ENCODE measurements at regions not wholly inside any gene's neighbourhood (a gene's known extent, or its start where the extent isn't known, plus 50 kb on each side); places are given as distances from the start of the nearest gene placed in this dataset.

- Histone ChIP-seq H3K9me3 (no peaks in the 10 kb centered on the region), H3K27ac (no peak overlapping the region), H3K4me3 (no peak overlapping the region), H3K27me3 (no peaks in the 10 kb centered on the region), H3K4me1 (no peaks in the 10 kb centered on the region), H3K36me3 (no peaks in the 10 kb centered on the region)
- 69% methylated on average over 1 of the region's 1 CpG for WGBS (ENCODE audit: insufficient coverage, low coverage, low lambda C conversion rate, missing lambda C conversion rate)
- no peak for ATAC-seq
- TF ChIP-seq POLR2A (IDR thresholded peaks at IDR 0.05) (no peak), CTCF (IDR thresholded peaks at IDR 0.05) (no peak)
- intact Hi-C loops (cut with DNase I) = no loop called here
- no peak for DNase-seq
Measured at GRCh38 chr7:89655946-89656345, 498.3 kb upstream of the STEAP1 start.

GRCh38 chr7:89661876-89662275 is 492.4 kb upstream of the STEAP1 start:
- no peaks in the 10 kb centered on the region for H3K9me3 ChIP-seq
- H3K36me3 ChIP-seq = no peaks in the 10 kb centered on the region
- 66% methylated on average over 2 of the region's 2 CpGs for WGBS (ENCODE audit: insufficient coverage, low coverage, low lambda C conversion rate, missing lambda C conversion rate)
- no peak for TF ChIP-seq CTCF (IDR thresholded peaks at IDR 0.05)
- TF ChIP-seq POLR2A (IDR thresholded peaks at IDR 0.05) = no peak
- no peak for DNase-seq
- no peaks in the 10 kb centered on the region for H3K27me3 ChIP-seq
- no peak for ATAC-seq
- intact Hi-C loops (cut with DNase I) = no loop called here
- no peak overlapping the region for H3K27ac ChIP-seq
- no peak overlapping the region for H3K4me3 ChIP-seq
- H3K4me1 ChIP-seq = no peaks in the 10 kb centered on the region

- Histone ChIP-seq H3K36me3 (no peaks in the 10 kb centered on the region), H3K9me3 (no peaks in the 10 kb centered on the region), H3K27ac (no peak overlapping the region), H3K27me3 (no peaks in the 10 kb centered on the region), H3K4me1 (no peaks in the 10 kb centered on the region), H3K4me3 (no peak overlapping the region)
- WGBS (ENCODE audit: insufficient coverage, low coverage, low lambda C conversion rate, missing lambda C conversion rate) = 46% methylated on average over 4 of the region's 4 CpGs
- intact Hi-C loops (cut with DNase I) = no loop called here
- DNase-seq (no peak), ATAC-seq (no peak)
- TF ChIP-seq POLR2A (IDR thresholded peaks at IDR 0.05) (no peak), CTCF (IDR thresholded peaks at IDR 0.05) (no peak)
Measured at GRCh38 chr7:89666136-89666835, 488.0 kb upstream of the STEAP1 start.

GRCh38 chr7:89680161-89680560 is 474.1 kb upstream of the STEAP1 start:
- no peak for DNase-seq
- Histone ChIP-seq H3K27me3 (no peaks in the 10 kb centered on the region), H3K27ac (no peak overlapping the region), H3K36me3 (no peaks in the 10 kb centered on the region), H3K9me3 (no peaks in the 10 kb centered on the region), H3K4me3 (no peak overlapping the region), H3K4me1 (no peaks in the 10 kb centered on the region)
- intact Hi-C loops (cut with DNase I) = no loop called here
- no peak for ATAC-seq
- TF ChIP-seq POLR2A (IDR thresholded peaks at IDR 0.05) (no peak), CTCF (IDR thresholded peaks at IDR 0.05) (no peak)
- 84% methylated on average over 2 of the region's 2 CpGs for WGBS (ENCODE audit: insufficient coverage, low coverage, low lambda C conversion rate, missing lambda C conversion rate)

GRCh38 chr7:89681448-89681847 is 472.8 kb upstream of the STEAP1 start:
- H3K27me3 ChIP-seq = no peaks in the 10 kb centered on the region
- no peaks in the 10 kb centered on the region for H3K36me3 ChIP-seq
- no peaks in the 10 kb centered on the region for H3K9me3 ChIP-seq
- no peak overlapping the region for H3K4me3 ChIP-seq
- WGBS (ENCODE audit: insufficient coverage, low coverage, low lambda C conversion rate, missing lambda C conversion rate) = 28% methylated on average over 1 of the region's 1 CpG
- intact Hi-C loops (cut with DNase I) = no loop called here
- no peak for DNase-seq
- ATAC-seq = no peak
- TF ChIP-seq POLR2A (IDR thresholded peaks at IDR 0.05) (no peak), CTCF (IDR thresholded peaks at IDR 0.05) (no peak)
- H3K27ac ChIP-seq = no peak overlapping the region
- H3K4me1 ChIP-seq = no peaks in the 10 kb centered on the region

Data from right lobe of liver (tissue), 6 donors.